ENCODE measurements at regions not wholly inside any gene's neighbourhood (a gene's known extent, or its start where the extent isn't known, plus 50 kb on each side); places are given as distances from the start of the nearest gene placed in this dataset.

DNA sequence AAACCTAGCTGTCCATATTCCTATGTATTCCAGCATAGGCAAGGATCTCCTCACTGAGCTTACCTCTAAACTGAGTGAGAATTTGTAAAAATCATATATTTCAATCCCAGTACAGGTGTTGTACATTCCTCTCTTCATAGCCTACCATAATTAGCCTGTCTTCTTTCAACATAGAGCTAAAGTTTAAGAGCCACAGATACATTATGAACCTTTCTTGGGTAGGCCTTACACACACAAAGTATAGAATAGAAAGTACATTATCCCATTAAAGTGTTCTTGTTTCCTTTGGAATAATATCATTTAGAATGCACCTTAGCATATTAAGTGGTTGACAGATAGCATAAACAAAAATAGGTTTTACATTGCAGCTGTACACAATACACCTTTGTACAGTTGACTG is 282.1 kb upstream of the TMEM161B start:
- Histone ChIP-seq H2AK5ac (ENCODE audit: low read depth, low read length) (no peak overlapping the region), H2BK15ac (ENCODE audit: low read depth, low read length) (no peak overlapping the region), H3K4me3 (ENCODE audit: insufficient read depth, low read depth, low read length) (no peak overlapping the region), H3K27me3 (ENCODE audit: control insufficient read depth, insufficient read depth, low read length) (no peaks in the 10 kb centered on the region), H4K8ac (ENCODE audit: low read depth in 2 of 2, low read length in 2 of 2) (no peak overlapping the region), H4K20me1 (ENCODE audit: insufficient read depth, low read length) (no peaks in the 10 kb centered on the region), H3K36me3 (ENCODE audit: control insufficient read depth, insufficient read depth, low read length) (no peaks in the 10 kb centered on the region), H3K27ac (ENCODE audit: insufficient read depth, low read length) (no peak overlapping the region), H3K4me2 (ENCODE audit: low read depth, low read length) (no peak overlapping the region), H4K91ac (ENCODE audit: insufficient read depth, low read depth, low read length) (no peak overlapping the region), H3K4ac (ENCODE audit: low read depth, low read length) (no peak overlapping the region), H3K9me1 (ENCODE audit: insufficient read depth, low read length) (no peaks in the 10 kb centered on the region), H3K56ac (ENCODE audit: extremely low read depth, insufficient read depth, low read length) (no peak overlapping the region), H2BK5ac (ENCODE audit: low read depth, low read length, poor library complexity, severe bottlenecking) (no peak overlapping the region), H3K79me1 (ENCODE audit: low read depth in 1 of 2, low read length in 2 of 2) (no peaks in the 10 kb centered on the region), H2BK120ac (ENCODE audit: low read depth, low read length) (no peak overlapping the region), H3K9me3 (ENCODE audit: control insufficient read depth, insufficient read depth, low read length) (no peaks in the 10 kb centered on the region), H3K9ac (ENCODE audit: low read depth, low read length) (no peak overlapping the region), H3K4me1 (ENCODE audit: control insufficient read depth, insufficient read depth, low read length) (no peaks in the 10 kb centered on the region), H2AK9ac (replicated peaks; ENCODE audit: low read depth, low read length, poor library complexity) (no peak overlapping the region), H3K18ac (ENCODE audit: low read depth, low read length) (no peak overlapping the region), H3K14ac (replicated peaks; ENCODE audit: low read depth, low read length) (no peak overlapping the region), H2BK20ac (ENCODE audit: low read depth, low read length) (no peak overlapping the region), H2AFZ (replicated peaks; ENCODE audit: low read length, poor library complexity) (no peak overlapping the region), H4K5ac (ENCODE audit: low read depth, low read length) (no peak overlapping the region), H3K23ac (ENCODE audit: low read depth, low read length) (no peak overlapping the region)
- ATAC-seq (ENCODE audit: low read depth) (no peak), DNase-seq (no peak)
- CTCF ChIA-PET = no interaction called here
- BruUV-seq (replicated peaks) = no TSS peak
- in situ Hi-C loops (cut with MboI; ENCODE audit: low sequenced_read_pairs) (no loop called here), intact Hi-C loops (cut with micrococcal nuclease) (no loop called here), dilution Hi-C loops (cut with HindIII; ENCODE audit: low sequenced_read_pairs, unreplicated experiment) (no loop called here)
- TF ChIP-seq RCOR1 (IDR thresholded peaks at IDR 0.05; ENCODE audit: insufficient replicate concordance, low read length) (no peak), CEBPB (IDR thresholded peaks at IDR 0.05; ENCODE audit: low read depth, low read length) (no peak), FOS (IDR thresholded peaks at IDR 0.05; ENCODE audit: low read depth, low read length) (no peak), MXI1 (IDR thresholded peaks at IDR 0.05; ENCODE audit: borderline replicate concordance, low read depth, low read length) (no peak), MAZ (IDR thresholded peaks at IDR 0.05; ENCODE audit: borderline replicate concordance, low read depth, low read length) (no peak), MAFK (IDR thresholded peaks at IDR 0.05; ENCODE audit: low read depth, low read length) (no peak), POLR2A (IDR thresholded peaks at IDR 0.05; ENCODE audit: low read depth, low read length) (no peak), NFE2L2 (IDR thresholded peaks at IDR 0.05; ENCODE audit: low read depth, low read length) (no peak), RFX5 (IDR thresholded peaks at IDR 0.05; ENCODE audit: low read depth, low read length) (no peak)
- TF ChIP-seq, protein P1, sequence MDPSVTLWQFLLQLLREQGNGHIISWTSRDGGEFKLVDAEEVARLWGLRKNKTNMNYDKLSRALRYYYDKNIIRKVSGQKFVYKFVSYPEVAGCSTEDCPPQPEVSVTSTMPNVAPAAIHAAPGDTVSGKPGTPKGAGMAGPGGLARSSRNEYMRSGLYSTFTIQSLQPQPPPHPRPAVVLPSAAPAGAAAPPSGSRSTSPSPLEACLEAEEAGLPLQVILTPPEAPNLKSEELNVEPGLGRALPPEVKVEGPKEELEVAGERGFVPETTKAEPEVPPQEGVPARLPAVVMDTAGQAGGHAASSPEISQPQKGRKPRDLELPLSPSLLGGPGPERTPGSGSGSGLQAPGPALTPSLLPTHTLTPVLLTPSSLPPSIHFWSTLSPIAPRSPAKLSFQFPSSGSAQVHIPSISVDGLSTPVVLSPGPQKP (IDR thresholded peaks at IDR 0.05; ENCODE audit: borderline replicate concordance, low read depth, low read length) = no peak
- TF ChIP-seq, protein P2, sequence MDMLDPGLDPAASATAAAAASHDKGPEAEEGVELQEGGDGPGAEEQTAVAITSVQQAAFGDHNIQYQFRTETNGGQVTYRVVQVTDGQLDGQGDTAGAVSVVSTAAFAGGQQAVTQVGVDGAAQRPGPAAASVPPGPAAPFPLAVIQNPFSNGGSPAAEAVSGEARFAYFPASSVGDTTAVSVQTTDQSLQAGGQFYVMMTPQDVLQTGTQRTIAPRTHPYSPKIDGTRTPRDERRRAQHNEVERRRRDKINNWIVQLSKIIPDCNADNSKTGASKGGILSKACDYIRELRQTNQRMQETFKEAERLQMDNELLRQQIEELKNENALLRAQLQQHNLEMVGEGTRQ (IDR thresholded peaks at IDR 0.05; ENCODE audit: low read depth, low read length) = no peak
- POLR2A ChIA-PET (ENCODE audit: unreplicated experiment) = no interaction called here

All from IMR-90 (cell line).